Stimulated activated CD4-positive, alpha-beta T cell treated with anti-CD3 and anti-CD28 coated beads, Interleukin-4, amount 100 ng/mL, for 24 hours (primary cell): ENCODE measurements at regions not wholly inside any gene's neighbourhood (a gene's known extent, or its start where the extent isn't known, plus 50 kb on each side); places are given as distances from the start of the nearest gene placed in this dataset.

ENCODE experiments used
- DNase-seq: peaks from one replicate; pipeline ENCODE4 v3.0.0-alpha.2; 2020

DNA sequence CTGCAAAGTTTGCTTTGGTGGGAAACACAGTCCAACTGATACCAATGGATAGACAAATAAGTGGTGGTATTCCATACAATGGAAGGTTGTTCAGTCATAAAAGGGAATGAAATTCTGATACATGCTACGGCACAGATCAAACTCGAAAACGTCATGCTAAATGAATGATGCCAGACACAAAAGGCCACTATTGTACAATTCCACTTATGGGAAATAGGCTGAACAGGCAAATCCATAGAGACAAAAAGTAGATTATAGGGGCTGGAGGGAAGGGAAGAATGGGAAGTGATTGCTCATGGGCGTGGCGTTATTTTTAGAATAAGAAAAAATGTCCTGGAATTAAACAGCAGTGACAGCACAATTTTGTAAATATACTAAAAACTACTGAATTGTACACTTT lies 66.0 kb upstream of the FOXK1 start:
- DNase-seq: no peak

DNA sequence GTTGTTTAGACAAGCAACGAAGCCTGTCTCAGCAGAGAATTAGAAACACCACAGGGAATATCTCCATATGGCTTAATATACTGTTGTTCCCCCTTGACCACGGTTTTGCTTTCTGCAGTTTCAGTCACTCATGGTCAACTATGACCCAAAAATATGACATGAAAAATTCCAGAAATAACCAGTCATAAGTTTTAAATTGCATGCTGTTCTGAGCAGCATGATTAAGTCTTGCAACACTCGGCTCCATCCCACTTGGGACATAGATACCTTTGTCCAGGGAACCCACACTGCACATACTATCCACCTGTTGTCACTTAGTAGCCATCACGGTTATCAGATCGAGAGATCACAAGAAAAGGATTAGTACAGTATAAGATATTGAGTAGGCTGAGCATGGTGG lies 60.7 kb upstream of the FOXK1 start:
- no peak for DNase-seq

DNA sequence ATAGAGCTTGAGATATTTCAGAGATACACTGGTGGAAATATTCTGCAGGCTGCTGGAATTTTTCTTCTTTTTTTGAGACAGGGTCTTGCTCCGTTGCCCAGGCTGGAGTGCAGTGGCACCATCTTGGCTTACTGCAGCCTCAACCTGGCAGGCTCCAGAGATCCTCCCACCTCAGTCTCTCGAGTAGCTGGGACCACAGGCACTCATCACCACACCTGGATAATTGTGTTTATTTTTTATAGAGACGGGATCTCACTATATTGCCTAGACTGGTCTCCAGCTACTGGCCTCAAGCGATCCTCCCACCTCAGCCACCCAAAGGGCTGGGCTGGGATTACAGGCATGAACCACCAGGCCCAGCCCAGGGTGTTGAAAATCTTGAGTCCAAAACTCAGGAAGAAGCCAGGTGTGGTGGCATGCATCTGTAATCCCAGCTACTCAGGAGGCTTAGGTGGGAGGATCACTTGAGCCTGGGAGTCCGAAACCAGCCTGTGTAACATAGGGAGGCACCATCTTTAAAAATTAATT lies 55.7 kb upstream of the FOXK1 start:
- no peak for DNase-seq

DNA sequence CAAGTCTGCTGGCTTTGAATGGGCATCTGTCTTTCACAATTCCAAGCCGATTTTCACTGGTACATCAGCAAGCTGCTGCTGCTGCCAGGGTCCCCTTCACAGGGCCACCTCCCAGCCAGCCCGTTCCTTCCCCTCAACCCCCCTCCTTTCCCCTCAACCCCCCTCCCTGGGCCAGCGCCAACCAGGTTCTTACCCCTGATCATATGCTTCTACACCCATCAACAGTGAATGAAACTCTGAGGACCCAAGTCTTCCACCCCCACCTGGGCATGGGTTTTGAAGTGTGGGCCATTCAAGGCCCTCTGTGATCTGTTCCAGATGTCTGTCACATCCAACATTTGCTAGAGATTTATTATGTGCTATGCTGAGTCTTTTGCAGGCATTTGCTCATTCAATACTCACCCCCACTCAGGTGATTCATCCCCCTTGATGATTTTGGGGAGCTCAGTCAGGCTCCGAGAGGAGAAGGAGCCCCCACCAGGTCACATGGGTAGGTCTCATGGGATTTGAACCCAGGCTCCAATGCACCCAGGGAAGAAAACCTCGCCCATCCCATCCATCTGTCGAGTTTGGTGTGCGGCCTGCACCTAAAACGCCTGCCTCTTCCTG lies 52.7 kb upstream of the FOXK1 start:
- DNase-seq: no peak

DNA sequence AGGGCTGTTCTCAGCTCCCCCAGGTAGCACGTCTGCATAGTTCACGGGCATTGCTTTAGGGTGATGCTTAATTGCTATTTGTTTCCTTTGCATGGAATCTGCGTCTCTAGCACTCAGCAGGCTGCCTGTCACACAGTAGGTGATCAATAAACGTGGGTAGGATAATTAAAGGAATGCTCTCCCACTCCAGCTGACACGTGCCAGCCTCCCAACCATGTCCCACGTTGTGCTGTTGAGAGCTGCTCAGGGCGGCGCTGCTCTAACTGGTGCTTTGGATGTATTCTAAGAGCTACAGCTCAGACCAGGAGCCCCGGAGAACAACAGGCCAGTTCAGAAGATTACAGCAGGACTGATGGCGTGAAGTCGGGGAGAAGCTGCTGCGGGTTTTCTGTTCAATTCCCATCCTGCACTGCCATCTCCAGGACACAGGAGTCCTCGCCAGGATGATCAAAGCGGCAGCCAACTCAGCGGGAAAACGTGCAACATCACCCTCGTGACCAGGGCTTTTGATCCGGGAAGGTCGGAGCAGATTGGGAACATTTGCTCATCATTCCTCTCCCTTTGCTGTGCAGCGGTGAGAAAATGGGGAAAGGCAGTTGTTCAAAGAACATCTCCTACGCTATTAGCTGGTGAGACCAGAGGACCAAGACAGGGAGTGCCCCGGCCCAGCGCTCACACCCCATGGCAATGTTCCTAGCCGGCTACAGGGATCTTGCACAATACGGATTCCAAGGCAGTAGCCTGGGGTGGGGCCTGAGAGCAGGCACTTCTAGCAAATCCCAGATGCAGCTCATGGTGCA lies 50.5 kb upstream of the FOXK1 start:
- no peak for DNase-seq
